Left ventricle myocardium inferior (tissue), 1 donor: ENCODE measurements at regions not wholly inside any gene's neighbourhood (a gene's known extent, or its start where the extent isn't known, plus 50 kb on each side); places are given as distances from the start of the nearest gene placed in this dataset.

ENCODE experiments used
- DNase-seq: peaks from one replicate; pipeline ENCODE4 v3.0.0-alpha.2; 2020
- H3K27ac ChIP-seq: fragments of 200-600 bp; replicated peaks from 2 replicates; pipeline ENCODE4 v1.8.0; 2021
- H3K27me3 ChIP-seq: fragments of 200-600 bp; 2 replicates; pipeline ENCODE4 v1.8.0; 2021; ENCODE audit warnings: low read depth
- H3K36me3 ChIP-seq: fragments of 200-600 bp; 2 replicates; pipeline ENCODE4 v1.8.0; 2021
- H3K4me1 ChIP-seq: fragments of 200-600 bp; 2 replicates; pipeline ENCODE4 v1.8.0; 2021
- H3K4me3 ChIP-seq: fragments of 200-600 bp; 2 replicates; pipeline ENCODE4 v1.8.0; 2021; ENCODE audit warnings: mild to moderate bottlenecking, moderate library complexity
- H3K9me3 ChIP-seq: fragments of 200-600 bp; replicated peaks from 2 replicates; pipeline ENCODE4 v1.8.0; 2021
- CTCF ChIP-seq: fragments of 200-600 bp; IDR thresholded peaks from 2 replicates; pipeline ENCODE4 v1.8.0; 2021; ENCODE audit warnings: antibody characterized with exemption, mild to moderate bottlenecking, borderline replicate concordance
- intact Hi-C: fragments of 100-400 bp; cut with micrococcal nuclease; formaldehyde crosslinking; loops from one replicate; pipeline ENCODE4 v1.11.0; 2022
- donor health status: DM: no; HTN: yes; CAD: no; lungs with severe emphysema.

GRCh38 chr16:58831386-58831785 lies 97.3 kb upstream of the GOT2 start:
- no peak for TF ChIP-seq CTCF
- Histone ChIP-seq H3K27me3 (no peaks in the 10 kb centered on the region), H3K36me3 (no peaks in the 10 kb centered on the region), H3K4me3 (no peak overlapping the region), H3K4me1 (no peaks in the 10 kb centered on the region), H3K9me3 (no peaks in the 10 kb centered on the region), H3K27ac (no peak overlapping the region)
- intact Hi-C loops: no loop called here
- no peak for DNase-seq

GRCh38 chr16:58828901-58829545 lies 94.9 kb upstream of the GOT2 start:
- no peak overlapping the region for H3K4me3 ChIP-seq
- no peaks in the 10 kb centered on the region for H3K36me3 ChIP-seq
- no peaks in the 10 kb centered on the region for H3K27me3 ChIP-seq
- no peak overlapping the region for H3K27ac ChIP-seq
- intact Hi-C loops: no loop called here
- TF ChIP-seq CTCF: no peak
- no peaks in the 10 kb centered on the region for H3K4me1 ChIP-seq
- DNase-seq: no peak
- peaks cover 3% of the 10 kb centered on the region for H3K9me3 ChIP-seq

- no peak for TF ChIP-seq CTCF
- no peak for DNase-seq
- Histone ChIP-seq H3K4me1 (no peaks in the 10 kb centered on the region), H3K27me3 (no peaks in the 10 kb centered on the region), H3K36me3 (no peaks in the 10 kb centered on the region), H3K27ac (no peak overlapping the region), H3K9me3 (peaks cover 29% of the 10 kb centered on the region), H3K4me3 (no peak overlapping the region)
- intact Hi-C loops: no loop called here
Measured at GRCh38 chr16:58824201-58824600, 90.1 kb upstream of the GOT2 start.

- intact Hi-C loops: no loop called here
- no peak for DNase-seq
- no peak overlapping the region for H3K4me3 ChIP-seq
- no peaks in the 10 kb centered on the region for H3K27me3 ChIP-seq
- H3K27ac ChIP-seq: no peak overlapping the region
- H3K36me3 ChIP-seq: no peaks in the 10 kb centered on the region
- no peaks in the 10 kb centered on the region for H3K4me1 ChIP-seq
- H3K9me3 ChIP-seq: peaks cover 29% of the 10 kb centered on the region
- TF ChIP-seq CTCF: no peak
Measured at GRCh38 chr16:58821886-58822285, 87.8 kb upstream of the GOT2 start.

GRCh38 chr16:58820411-58820810 lies 86.3 kb upstream of the GOT2 start:
- Histone ChIP-seq H3K9me3 (peaks cover 29% of the 10 kb centered on the region), H3K36me3 (no peaks in the 10 kb centered on the region), H3K27me3 (no peaks in the 10 kb centered on the region), H3K4me3 (no peak overlapping the region), H3K27ac (no peak overlapping the region), H3K4me1 (peaks cover under 1% of the 10 kb centered on the region)
- DNase-seq: no peak
- intact Hi-C loops: no loop called here
- TF ChIP-seq CTCF: no peak
